Ectodermal cell (in vitro differentiated cells): ENCODE measurements at regions not wholly inside any gene's neighbourhood (a gene's known extent, or its start where the extent isn't known, plus 50 kb on each side); places are given as distances from the start of the nearest gene placed in this dataset.

Experiments
- H3K27ac ChIP-seq: 2 replicates; pipeline ENCODE4 v1.7.0; 2013; ENCODE audit warnings: mild to moderate bottlenecking, low read depth, low read length; ENCODE audit not compliant: insufficient read depth, poor library complexity, severe bottlenecking
- H3K27me3 ChIP-seq: 2 replicates; pipeline ENCODE4 v1.7.0; 2013; ENCODE audit warnings: mild to moderate bottlenecking, low read length; ENCODE audit not compliant: insufficient read depth, control insufficient read depth, poor library complexity, severe bottlenecking
- H3K36me3 ChIP-seq: one replicate; pipeline ENCODE4 v1.7.0; 2013; ENCODE audit warnings: low read length; ENCODE audit not compliant: control insufficient read depth, insufficient read depth
- H3K4me1 ChIP-seq: one replicate; pipeline ENCODE4 v1.7.0; 2013; ENCODE audit warnings: low read length; ENCODE audit not compliant: control insufficient read depth, insufficient read depth
- H3K4me3 ChIP-seq: 2 replicates; pipeline ENCODE4 v1.7.0; 2013; ENCODE audit warnings: low read depth, low read length, control low read depth; ENCODE audit not compliant: insufficient read depth
- H3K9me3 ChIP-seq: 2 replicates; pipeline ENCODE4 v1.7.0; 2013; ENCODE audit warnings: mild to moderate bottlenecking, low read length, moderate library complexity; ENCODE audit not compliant: control insufficient read depth
- WGBS, 2 experiments: methylation state at CpG; one replicate each; pipeline ENCODE4 v1.1.7; 2013; ENCODE audit warnings: missing lambda C conversion rate in 2 of 2; 5-methylcytosine and 5-hydroxymethylcytosine counted together

- Histone ChIP-seq H3K27ac (no peak overlapping the region), H3K4me1 (no peaks in the 10 kb centered on the region), H3K9me3 (no peaks in the 10 kb centered on the region), H3K27me3 (no peaks in the 10 kb centered on the region), H3K36me3 (no peaks in the 10 kb centered on the region), H3K4me3 (no peak overlapping the region)
- WGBS, 2 experiments = 83 to 90% methylated on average over 5 of the region's 5 CpGs
These were observed 426.3 kb downstream of the CETN3 start for GRCh38 chr5:89983216-89983615.

GRCh38 chr5:89981878-89982773 lies 427.4 kb downstream of the CETN3 start:
- H3K4me1 ChIP-seq = no peaks in the 10 kb centered on the region

GRCh38 chr5:89981021-89981420 lies 428.5 kb downstream of the CETN3 start:
- WGBS, 2 experiments = 89 to 90% methylated on average over 2 of the region's 2 CpGs
- Histone ChIP-seq H3K9me3 (no peaks in the 10 kb centered on the region), H3K27ac (no peak overlapping the region), H3K4me1 (no peaks in the 10 kb centered on the region), H3K4me3 (no peak overlapping the region), H3K36me3 (no peaks in the 10 kb centered on the region), H3K27me3 (no peaks in the 10 kb centered on the region)

More at GRCh38 chr5:89981878-89982773, 427.4 kb downstream of the CETN3 start:
- Histone ChIP-seq H3K27me3 (no peaks in the 10 kb centered on the region), H3K27ac (no peak overlapping the region), H3K4me3 (no peak overlapping the region), H3K9me3 (no peaks in the 10 kb centered on the region), H3K36me3 (no peaks in the 10 kb centered on the region)
- WGBS, 2 experiments = 83 to 100% methylated on average over 4 to 6 of the region's 6 CpGs

- 88% methylated on average over 2 of the region's 2 CpGs; no CpG with 5 or more reads in 1 of the 2 experiments for WGBS, 2 experiments
- H3K4me3 ChIP-seq = no peak overlapping the region
These were observed 436.0 kb downstream of the CETN3 start for GRCh38 chr5:89973516-89973915.

GRCh38 chr5:89972901-89973300 lies 436.7 kb downstream of the CETN3 start:
- Histone ChIP-seq H3K4me1 (no peaks in the 10 kb centered on the region), H3K9me3 (no peaks in the 10 kb centered on the region), H3K4me3 (no peak overlapping the region), H3K27ac (no peak overlapping the region), H3K27me3 (no peaks in the 10 kb centered on the region), H3K36me3 (no peaks in the 10 kb centered on the region)
- WGBS, 2 experiments = 95 to 96% methylated on average over 3 of the region's 3 CpGs

More at GRCh38 chr5:89973516-89973915, 436.0 kb downstream of the CETN3 start:
- H3K27me3 ChIP-seq = no peaks in the 10 kb centered on the region
- no peaks in the 10 kb centered on the region for H3K4me1 ChIP-seq
- H3K36me3 ChIP-seq = no peaks in the 10 kb centered on the region
- H3K9me3 ChIP-seq = no peaks in the 10 kb centered on the region
- H3K27ac ChIP-seq = no peak overlapping the region

- WGBS, 2 experiments = 71 to 80% methylated on average over 3 to 4 of the region's 4 CpGs
- Histone ChIP-seq H3K27ac (peak overlapping the region; percentile 30), H3K4me1 (no peaks in the 10 kb centered on the region), H3K36me3 (no peaks in the 10 kb centered on the region), H3K4me3 (no peak overlapping the region), H3K27me3 (no peaks in the 10 kb centered on the region), H3K9me3 (no peaks in the 10 kb centered on the region)
These were observed 440.6 kb downstream of the CETN3 start for GRCh38 chr5:89968958-89969381.

GRCh38 chr5:89967771-89968444 lies 441.6 kb downstream of the CETN3 start:
- Histone ChIP-seq H3K4me3 (no peak overlapping the region), H3K27me3 (no peaks in the 10 kb centered on the region), H3K27ac (no peak overlapping the region), H3K4me1 (no peaks in the 10 kb centered on the region), H3K36me3 (no peaks in the 10 kb centered on the region), H3K9me3 (no peaks in the 10 kb centered on the region)
- WGBS, 2 experiments = 92 to 95% methylated on average over 1 of the region's 1 CpG

- Histone ChIP-seq H3K4me3 (no peak overlapping the region), H3K36me3 (no peaks in the 10 kb centered on the region), H3K27ac (no peak overlapping the region), H3K4me1 (peaks cover 12% of the 10 kb centered on the region), H3K9me3 (no peaks in the 10 kb centered on the region), H3K27me3 (no peaks in the 10 kb centered on the region)
- 83 to 100% methylated on average over 1 of the region's 1 CpG for WGBS, 2 experiments
These were observed 452.7 kb downstream of the CETN3 start for GRCh38 chr5:89956838-89957237.

- Histone ChIP-seq H3K27ac (peak overlapping the region; percentile 26), H3K4me1 (peaks cover 12% of the 10 kb centered on the region), H3K9me3 (no peaks in the 10 kb centered on the region), H3K27me3 (no peaks in the 10 kb centered on the region), H3K36me3 (no peaks in the 10 kb centered on the region), H3K4me3 (no peak overlapping the region)
- WGBS, 2 experiments = 45 to 77% methylated on average over 1 to 4 of the region's 4 CpGs
These were observed 454.6 kb downstream of the CETN3 start for GRCh38 chr5:89954916-89955315.

GRCh38 chr5:89951876-89952275 lies 457.7 kb downstream of the CETN3 start:
- WGBS, 2 experiments = no CpG with 5 or more reads among the region's 2 CpGs
- Histone ChIP-seq H3K27me3 (no peaks in the 10 kb centered on the region), H3K9me3 (no peaks in the 10 kb centered on the region), H3K27ac (no peak overlapping the region), H3K36me3 (no peaks in the 10 kb centered on the region), H3K4me3 (no peak overlapping the region), H3K4me1 (peaks cover 12% of the 10 kb centered on the region)
